ENCODE measurements at regions not wholly inside any gene's neighbourhood (a gene's known extent, or its start where the extent isn't known, plus 50 kb on each side); places are given as distances from the start of the nearest gene placed in this dataset.

GRCh38 chr13:33671560-33671959, 146.4 kb upstream of the RFC3 start:
- no peak for TF ChIP-seq GATA2 (IDR thresholded peaks at IDR 0.05; ENCODE audit: low read depth, low read length)
- TF ChIP-seq GATA3 (IDR thresholded peaks at IDR 0.05; ENCODE audit: low read depth, low read length): no peak
